ENCODE measurements at regions not wholly inside any gene's neighbourhood (a gene's known extent, or its start where the extent isn't known, plus 50 kb on each side); places are given as distances from the start of the nearest gene placed in this dataset.

- Histone ChIP-seq H3K4me3 (no peak overlapping the region), H3K27ac (no peak overlapping the region), H3K9me3 (no peaks in the 10 kb centered on the region), H3K4me1 (no peaks in the 10 kb centered on the region), H3K27me3 (no peaks in the 10 kb centered on the region), H3K36me3 (no peaks in the 10 kb centered on the region)
- intact Hi-C loops (cut with DNase I; ENCODE audit: low total_unique reads), result no loop called here
- TF ChIP-seq CTCF (IDR thresholded peaks at IDR 0.05) (no peak), POLR2AphosphoS5 (IDR thresholded peaks at IDR 0.05) (no peak), EP300 (IDR thresholded peaks at IDR 0.05; ENCODE audit: low read depth) (no peak), POLR2A (IDR thresholded peaks at IDR 0.05) (no peak)
- WGBS, 2 donors (ENCODE audit: low coverage in 1 of 2), result 85 to 89% methylated on average over 3 to 9 of the region's 9 CpGs
- in situ Hi-C loops (cut with MboI; ENCODE audit: low pct_ligation_motif_present in 1 of 4, low pct_unique_long_range_greater_than_20kb in 1 of 4, low sequenced_read_pairs in 3 of 4), result no loop called here
- DNase-seq, result no peak
These were observed 59.8 kb upstream of the SOX1 start for GRCh38 chr13:112007191-112007590.

- TF ChIP-seq POLR2AphosphoS5 (IDR thresholded peaks at IDR 0.05) (no peak), POLR2A (IDR thresholded peaks at IDR 0.05) (no peak), EP300 (IDR thresholded peaks at IDR 0.05; ENCODE audit: low read depth) (no peak), CTCF (IDR thresholded peaks at IDR 0.05) (no peak)
- Histone ChIP-seq H3K4me1 (no peaks in the 10 kb centered on the region), H3K4me3 (no peak overlapping the region), H3K36me3 (no peaks in the 10 kb centered on the region), H3K9me3 (no peaks in the 10 kb centered on the region), H3K27me3 (no peaks in the 10 kb centered on the region), H3K27ac (no peak overlapping the region)
- no peak for DNase-seq
- in situ Hi-C loops (cut with MboI; ENCODE audit: low pct_ligation_motif_present in 1 of 4, low pct_unique_long_range_greater_than_20kb in 1 of 4, low sequenced_read_pairs in 3 of 4) (no loop called here), intact Hi-C loops (cut with DNase I; ENCODE audit: low total_unique reads) (no loop called here)
- 100% methylated on average over 4 of the region's 9 CpGs; no CpG with 5 or more reads in 1 of the 2 donors for WGBS, 2 donors (ENCODE audit: low coverage in 1 of 2)
These were observed 56.2 kb upstream of the SOX1 start for GRCh38 chr13:112010714-112011113.

GRCh38 chr13:112012016-112012704, 54.8 kb upstream of the SOX1 start:
- no peaks in the 10 kb centered on the region for H3K27me3 ChIP-seq
- intact Hi-C loops (cut with DNase I; ENCODE audit: low total_unique reads), result no loop called here
- no peaks in the 10 kb centered on the region for H3K36me3 ChIP-seq
- no peaks in the 10 kb centered on the region for H3K4me1 ChIP-seq
- no peak overlapping the region for H3K27ac ChIP-seq
- no peak for TF ChIP-seq CTCF (IDR thresholded peaks at IDR 0.05)
- TF ChIP-seq POLR2A (IDR thresholded peaks at IDR 0.05), result no peak
- TF ChIP-seq EP300 (IDR thresholded peaks at IDR 0.05; ENCODE audit: low read depth), result no peak
- no peak for TF ChIP-seq POLR2AphosphoS5 (IDR thresholded peaks at IDR 0.05)
- H3K9me3 ChIP-seq, result no peaks in the 10 kb centered on the region
- 40 to 71% methylated on average over 1 to 27 of the region's 27 CpGs for WGBS, 2 donors (ENCODE audit: low coverage in 1 of 2)
- no peak overlapping the region for H3K4me3 ChIP-seq
- in situ Hi-C loops (cut with MboI; ENCODE audit: low pct_ligation_motif_present in 1 of 4, low pct_unique_long_range_greater_than_20kb in 1 of 4, low sequenced_read_pairs in 3 of 4), result no loop called here
- no peak for DNase-seq

GRCh38 chr13:112012705-112013085, 54.3 kb upstream of the SOX1 start:
- H3K27me3 ChIP-seq, result no peaks in the 10 kb centered on the region
- intact Hi-C loops (cut with DNase I; ENCODE audit: low total_unique reads) (no loop called here), in situ Hi-C loops (cut with MboI; ENCODE audit: low pct_ligation_motif_present in 1 of 4, low pct_unique_long_range_greater_than_20kb in 1 of 4, low sequenced_read_pairs in 3 of 4) (no loop called here)
- no peak overlapping the region for H3K4me3 ChIP-seq
- DNase-seq, result no peak
- no peaks in the 10 kb centered on the region for H3K36me3 ChIP-seq
- TF ChIP-seq EP300 (IDR thresholded peaks at IDR 0.05; ENCODE audit: low read depth) (no peak), POLR2A (IDR thresholded peaks at IDR 0.05) (no peak), CTCF (IDR thresholded peaks at IDR 0.05) (no peak), POLR2AphosphoS5 (IDR thresholded peaks at IDR 0.05) (no peak)
- H3K27ac ChIP-seq, result no peak overlapping the region
- H3K9me3 ChIP-seq, result no peaks in the 10 kb centered on the region
- H3K4me1 ChIP-seq, result no peaks in the 10 kb centered on the region
- WGBS, 2 donors (ENCODE audit: low coverage in 1 of 2), result 77 to 100% methylated on average over 1 to 11 of the region's 11 CpGs
